GM18508 (cell line): ENCODE measurements at regions not wholly inside any gene's neighbourhood (a gene's known extent, or its start where the extent isn't known, plus 50 kb on each side); places are given as distances from the start of the nearest gene placed in this dataset.

Experiments used
- ATAC-seq: cut with Tn5 transposase; IDR thresholded peaks from one replicate; pipeline ENCODE4 v1.9.1; 2021; ENCODE audit warnings: moderate number of reproducible peaks; ENCODE audit not compliant: insufficient read depth, unreplicated experiment

DNA sequence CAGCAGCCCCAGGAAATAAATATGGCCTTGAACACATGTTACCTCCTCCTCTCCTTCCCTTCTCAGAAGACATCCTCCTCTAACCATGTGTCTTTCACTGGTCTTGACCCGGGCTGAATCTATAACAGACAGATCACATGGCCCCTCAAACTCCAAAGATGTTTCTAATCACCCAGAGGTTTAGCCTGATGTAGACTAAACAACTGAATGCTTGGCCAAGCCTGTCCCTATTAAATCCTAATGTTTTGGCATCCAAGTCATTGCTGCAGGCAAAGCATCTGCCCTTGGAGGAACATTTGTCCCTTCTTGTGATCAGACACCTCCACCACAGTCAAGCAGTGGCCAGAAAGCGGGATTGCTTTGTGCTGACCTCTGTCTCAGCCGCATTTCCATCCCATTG, 65.5 kb downstream of the ANKRD60 start:
- ATAC-seq = no peak

GRCh38 chr20:58161192-58161591, 67.3 kb downstream of the ANKRD60 start:
- ATAC-seq = no peak

DNA sequence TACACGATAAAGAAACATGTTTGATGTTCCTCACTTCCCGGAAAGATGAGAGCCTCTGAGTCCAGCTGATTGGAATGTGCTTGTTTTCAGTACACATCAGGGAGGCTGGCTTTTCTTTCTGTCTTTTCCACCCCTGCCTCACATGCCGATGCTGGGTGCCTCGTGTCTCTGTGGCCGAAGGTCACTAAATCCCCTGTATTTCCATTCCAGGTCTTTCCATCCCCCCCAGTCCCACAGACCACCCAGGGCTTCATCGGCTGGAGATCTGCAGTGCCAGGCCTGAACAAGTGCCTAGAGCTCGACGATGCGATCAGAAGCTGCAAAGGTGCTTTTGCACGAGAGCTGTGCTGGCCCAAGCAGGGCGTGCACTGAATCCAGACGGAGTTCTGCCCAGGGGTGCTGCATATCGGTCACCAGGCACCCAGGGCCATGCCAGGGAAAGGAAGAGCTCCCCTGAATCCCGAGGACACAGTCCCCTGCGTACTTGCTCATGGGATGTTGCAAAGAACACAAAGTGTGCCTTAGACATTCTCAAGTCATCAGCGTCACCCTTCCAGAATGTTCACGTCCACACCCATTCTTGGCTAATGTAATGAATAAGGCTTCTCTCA, 67.9 kb downstream of the ANKRD60 start:
- no peak for ATAC-seq

DNA sequence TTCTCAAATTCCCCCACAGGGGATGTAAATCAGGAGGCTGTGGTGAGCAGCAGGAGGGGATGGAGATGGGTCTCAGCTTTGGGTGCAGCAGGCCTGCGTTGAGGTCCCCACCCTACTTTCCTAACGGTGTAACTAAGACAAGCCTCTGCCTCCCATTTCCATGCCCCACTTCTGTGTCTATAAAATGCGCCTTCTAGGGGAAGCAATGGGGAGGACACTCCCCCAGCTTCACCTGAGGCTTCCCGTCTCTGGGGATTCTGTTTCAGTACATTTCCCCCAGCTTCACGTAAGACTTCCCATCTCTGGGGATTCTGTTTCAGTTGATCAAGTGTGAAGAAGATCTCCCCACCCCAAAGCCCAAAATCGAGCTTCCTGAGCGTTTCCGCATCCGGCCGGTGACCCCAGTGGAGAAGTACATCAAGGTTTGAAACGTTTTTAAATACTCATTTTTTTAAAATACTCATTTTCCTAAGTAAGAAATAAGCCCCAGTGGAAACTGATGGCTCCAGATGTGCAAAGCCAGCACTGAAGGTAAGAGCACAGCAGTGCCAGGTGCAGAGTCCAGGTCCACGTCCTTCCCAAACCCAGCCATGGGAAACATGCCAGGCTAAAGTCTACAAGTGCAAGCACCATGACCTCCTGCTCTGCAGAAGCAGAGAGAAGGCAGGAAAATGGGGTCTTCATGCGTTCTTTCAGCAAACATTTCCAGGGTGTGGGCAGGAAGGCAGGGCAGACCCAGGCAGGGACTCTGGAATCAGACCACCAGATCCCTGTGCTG, 73.1 kb downstream of the ANKRD60 start:
- ATAC-seq = no peak

GRCh38 chr20:58154113-58154512, 74.3 kb downstream of the ANKRD60 start:
- ATAC-seq = no peak

DNA sequence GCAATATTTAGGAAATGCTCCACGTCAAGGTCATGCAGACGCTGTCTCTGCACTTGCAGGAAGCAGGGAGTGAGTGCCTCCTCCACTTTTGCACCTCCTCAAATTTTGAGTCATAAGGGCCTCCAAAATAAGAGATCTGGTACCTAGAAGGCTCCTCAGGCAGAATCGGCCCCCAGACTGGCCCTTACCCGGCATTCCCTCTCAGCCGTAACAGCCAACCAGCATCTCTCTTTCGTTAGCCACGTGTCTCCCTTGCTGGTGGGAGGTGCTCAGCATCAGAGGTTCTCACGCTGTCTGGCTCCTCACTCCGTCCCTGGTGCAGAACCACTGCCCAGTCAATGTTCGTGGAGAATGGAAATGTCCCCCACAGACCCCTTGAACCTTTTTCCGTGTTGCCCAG, 75.3 kb downstream of the ANKRD60 start:
- no peak for ATAC-seq

DNA sequence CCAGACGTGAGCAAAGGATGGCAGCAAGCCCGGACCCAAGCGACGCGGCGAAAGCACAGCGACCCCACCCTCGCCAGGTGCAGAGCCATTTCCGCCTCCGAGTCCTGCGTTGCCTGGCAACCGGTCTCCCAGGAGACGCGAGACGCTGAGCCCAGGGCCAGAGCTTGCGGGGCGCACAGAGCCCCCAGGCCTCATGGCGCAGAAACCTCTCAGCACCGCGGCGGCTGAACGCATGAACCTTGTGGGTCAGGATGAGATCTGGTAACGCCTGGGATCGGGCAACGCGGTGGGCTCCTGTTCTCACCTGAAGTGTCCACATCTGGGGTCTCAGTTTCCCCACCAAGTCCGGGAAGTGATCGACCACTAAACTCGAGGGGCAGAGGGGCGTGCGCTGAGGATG, 77.7 kb downstream of the ANKRD60 start:
- no peak for ATAC-seq

- no peak for ATAC-seq
Observed at GRCh38 chr20:58149437-58150091, 78.9 kb downstream of the ANKRD60 start.

DNA sequence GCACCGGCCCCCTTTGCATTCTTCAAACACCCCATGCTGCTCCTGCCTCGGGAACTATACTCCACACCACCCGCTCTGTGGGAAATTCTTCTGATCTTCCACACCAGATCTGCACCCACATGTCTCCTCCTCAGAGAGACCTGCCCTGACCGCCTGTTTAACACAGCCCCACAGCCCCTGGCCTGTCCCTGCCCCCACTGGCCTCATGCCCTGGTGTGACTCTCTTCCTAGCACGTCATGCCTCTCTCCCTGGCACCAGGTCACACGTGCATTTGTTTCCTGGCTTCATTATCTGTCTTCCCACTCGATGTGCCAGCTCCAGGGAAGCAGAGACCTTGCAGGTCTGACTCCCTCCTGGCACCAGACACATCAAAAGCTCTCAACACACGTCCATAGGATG, 79.6 kb downstream of the ANKRD60 start:
- no peak for ATAC-seq

GRCh38 chr20:58147628-58148370, 80.7 kb downstream of the ANKRD60 start:
- no peak for ATAC-seq

GRCh38 chr20:58146746-58147140, 81.7 kb downstream of the ANKRD60 start:
- ATAC-seq = no peak

GRCh38 chr20:58146081-58146745, 82.2 kb downstream of the ANKRD60 start:
- no peak for ATAC-seq

DNA sequence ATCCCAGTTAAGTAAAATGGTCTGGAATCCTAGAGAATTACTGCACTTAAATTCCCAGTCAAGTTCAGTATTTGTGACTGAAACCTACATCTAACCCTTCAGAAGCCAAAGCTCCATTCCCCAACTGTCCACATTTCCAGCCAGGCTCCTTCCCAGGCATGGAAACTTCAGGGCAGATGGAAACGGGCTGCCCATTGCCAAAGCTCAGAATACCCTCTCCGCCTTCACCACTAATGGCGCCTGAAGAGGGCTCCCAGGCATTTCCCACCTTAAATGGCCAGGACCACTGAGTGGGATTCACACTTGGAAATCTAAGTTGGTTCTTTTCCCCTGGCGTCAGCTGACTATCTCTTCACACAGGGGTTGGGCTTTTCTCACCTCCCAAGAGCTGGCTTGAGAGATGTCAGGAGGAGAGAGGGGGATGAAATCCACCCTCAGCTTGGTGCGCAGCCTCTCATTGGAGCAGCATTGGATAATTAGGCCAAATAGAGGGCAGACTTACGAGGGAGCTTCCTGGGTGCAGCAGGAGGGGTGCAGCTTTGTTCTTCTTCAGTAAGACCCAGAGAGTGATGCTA, 82.9 kb downstream of the ANKRD60 start:
- no peak for ATAC-seq

DNA sequence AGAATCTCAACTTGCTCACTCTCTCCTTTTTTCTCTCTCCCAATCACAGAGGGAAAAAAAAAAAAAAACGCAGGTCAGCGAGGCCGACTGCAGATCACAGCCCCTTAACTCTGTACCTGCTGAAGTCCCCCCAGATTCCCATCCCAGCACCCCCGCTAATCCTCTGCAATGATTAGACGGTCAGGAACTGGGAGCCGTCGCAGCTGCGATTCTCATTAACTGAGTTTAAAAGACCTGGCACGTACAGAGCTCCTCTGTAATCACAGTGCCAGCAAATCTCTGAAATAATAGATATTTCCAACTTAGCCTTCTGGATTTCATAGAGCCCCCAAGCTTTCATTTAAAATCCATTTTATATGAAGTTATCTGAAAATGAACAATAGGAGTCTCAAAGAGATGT, 84.4 kb downstream of the ANKRD60 start:
- no peak for ATAC-seq

GRCh38 chr20:58143531-58143930, 84.9 kb downstream of the ANKRD60 start:
- no peak for ATAC-seq

GRCh38 chr20:58142843-58143185, 85.6 kb downstream of the ANKRD60 start:
- no peak for ATAC-seq

GRCh38 chr20:58141971-58142842, 86.2 kb downstream of the ANKRD60 start:
- no peak for ATAC-seq

DNA sequence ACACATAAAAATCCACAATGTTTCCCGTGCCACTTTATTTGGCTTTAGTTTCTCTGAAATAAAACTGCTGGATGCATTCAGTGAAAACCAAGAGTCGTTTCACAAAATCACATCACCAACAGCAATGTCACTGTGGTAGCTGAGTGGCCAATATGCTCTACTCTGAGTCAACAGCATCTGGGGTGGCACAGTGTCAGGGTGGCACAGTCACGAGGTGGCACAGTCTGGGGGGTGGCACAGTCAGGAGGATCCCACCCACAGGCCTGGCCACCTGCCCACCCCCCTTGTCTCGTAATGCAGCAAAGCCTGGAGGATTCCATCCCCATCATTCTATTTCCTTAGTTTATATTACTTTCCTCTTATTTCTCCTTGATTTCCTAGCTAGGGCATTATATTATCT, 87.0 kb downstream of the ANKRD60 start:
- ATAC-seq = no peak

DNA sequence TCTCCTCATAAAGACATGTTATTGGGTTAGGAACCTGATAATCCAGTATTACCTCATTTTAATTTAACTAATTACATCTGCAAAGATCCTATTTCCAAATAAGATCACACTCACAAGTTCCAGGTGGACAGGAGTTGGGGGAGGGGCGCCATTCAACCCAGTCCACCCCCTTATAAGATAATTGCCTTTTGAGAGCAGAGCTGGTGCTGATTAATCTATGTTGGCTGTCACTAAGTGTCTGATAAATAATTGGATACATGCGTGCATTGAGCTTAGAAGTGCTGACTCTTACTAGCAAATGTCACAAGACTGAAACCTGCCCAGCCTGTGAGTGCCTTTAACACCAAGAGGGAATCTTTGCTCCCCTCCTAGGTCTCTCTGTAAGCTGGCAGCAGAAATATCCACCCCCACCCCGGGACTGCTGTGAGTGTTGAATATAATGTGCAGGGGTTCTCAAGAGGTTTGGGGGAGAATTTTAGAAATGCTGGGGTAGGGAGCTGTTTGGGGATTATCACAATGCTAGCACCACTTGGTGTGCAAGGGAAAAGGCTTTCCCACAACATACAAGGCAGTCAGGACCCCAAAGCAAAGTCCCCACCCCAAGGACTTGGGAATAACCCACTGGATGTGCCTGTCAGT, 87.5 kb downstream of the ANKRD60 start:
- ATAC-seq = no peak
